H54 (cell line): ENCODE measurements at regions not wholly inside any gene's neighbourhood (a gene's known extent, or its start where the extent isn't known, plus 50 kb on each side); places are given as distances from the start of the nearest gene placed in this dataset.

Source experiments
- DNase-seq: peaks from one replicate; pipeline ENCODE4 v3.0.0; 2011; ENCODE audit warnings: low spot score, mixed read lengths; ENCODE audit not compliant: insufficient read length
- FAIRE-seq: peaks from 3 replicates; lab custom pipeline; 2011; peaks lifted over from hg19 to GRCh38; lab: Jason Lieb, UNC
- POLR2A ChIP-seq: IDR thresholded peaks from 2 replicates; pipeline ENCODE4 v1.6.1; 2011; ENCODE audit warnings: low read depth, mild to moderate bottlenecking, low read length

- FAIRE-seq (no peak), DNase-seq (no peak)
- no peak for TF ChIP-seq POLR2A
Measured at GRCh38 chr2:83528767-83529166, 930.3 kb downstream of the SUCLG1 start.

DNA sequence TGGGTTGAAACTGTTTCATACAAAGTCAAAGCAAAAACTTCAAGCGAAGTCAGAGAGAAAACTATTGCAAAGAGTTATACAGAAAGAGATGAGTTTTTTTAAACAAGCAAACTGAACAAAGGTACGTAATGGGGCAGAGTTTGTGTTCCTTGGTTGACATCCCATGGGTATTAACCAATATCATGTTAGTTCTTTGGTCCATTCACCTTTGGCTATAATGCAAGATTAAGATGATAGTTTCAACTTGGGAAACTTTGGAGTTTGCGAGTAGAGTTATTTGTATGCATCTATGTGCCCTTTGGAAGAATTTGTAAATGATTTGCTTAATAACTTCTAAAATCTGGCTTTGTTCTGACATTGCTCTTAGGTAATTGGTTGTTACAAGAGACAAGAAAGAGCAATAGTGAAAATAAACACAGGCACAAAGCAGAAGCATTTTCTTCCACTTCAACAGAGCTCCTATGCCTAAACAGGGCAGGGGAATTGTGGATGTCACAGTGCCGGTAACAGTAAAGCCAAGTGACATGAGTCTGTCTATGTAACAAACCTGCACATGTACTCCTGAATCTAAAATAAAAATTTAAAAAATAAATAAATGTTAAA, 936.1 kb downstream of the SUCLG1 start:
- no peak for TF ChIP-seq POLR2A
- DNase-seq (no peak), FAIRE-seq (no peak)

- FAIRE-seq: no peak
- no peak for DNase-seq
- no peak for TF ChIP-seq POLR2A
Measured at GRCh38 chr2:83517727-83518368, 941.2 kb downstream of the SUCLG1 start.

DNA sequence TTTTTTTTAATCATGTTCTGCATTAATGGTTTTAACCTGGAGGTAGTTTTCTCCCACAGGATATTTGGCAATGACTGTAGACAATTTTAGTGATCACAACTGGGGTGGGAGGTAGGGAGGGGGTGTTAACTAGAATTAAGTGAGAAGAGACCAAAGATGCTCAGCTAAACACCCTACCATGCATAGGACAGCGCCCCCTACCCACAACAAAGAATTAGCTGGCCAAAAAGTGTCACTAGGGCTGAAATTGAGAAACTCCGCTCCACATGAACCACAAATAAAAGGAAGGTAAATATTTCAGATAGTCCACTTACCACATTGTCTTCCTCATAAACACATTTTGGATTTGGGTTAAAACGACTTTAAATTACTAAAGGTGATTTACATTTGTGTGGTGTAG, 942.6 kb downstream of the SUCLG1 start:
- no peak for DNase-seq
- no peak for FAIRE-seq
- no peak for TF ChIP-seq POLR2A

DNA sequence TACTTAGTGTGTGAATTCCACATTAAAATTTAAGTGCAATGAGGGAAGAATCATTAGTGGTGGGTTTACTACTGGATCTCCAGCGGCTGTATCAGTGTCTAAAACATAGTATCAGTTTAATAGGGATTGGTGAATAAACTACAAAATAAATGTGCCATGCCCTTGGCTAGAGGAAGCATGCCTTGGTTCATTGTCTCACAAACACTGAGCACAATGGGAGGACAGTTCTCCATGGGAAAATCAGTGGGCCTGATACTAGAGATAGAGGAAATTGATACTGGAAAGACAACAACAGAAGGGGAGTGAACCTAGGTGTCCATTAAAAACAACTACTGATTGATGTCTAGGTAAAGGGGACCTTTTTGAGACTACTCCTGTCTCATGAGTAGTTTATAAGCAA, 971.6 kb downstream of the SUCLG1 start:
- no peak for DNase-seq
- TF ChIP-seq POLR2A: no peak
- no peak for FAIRE-seq

DNA sequence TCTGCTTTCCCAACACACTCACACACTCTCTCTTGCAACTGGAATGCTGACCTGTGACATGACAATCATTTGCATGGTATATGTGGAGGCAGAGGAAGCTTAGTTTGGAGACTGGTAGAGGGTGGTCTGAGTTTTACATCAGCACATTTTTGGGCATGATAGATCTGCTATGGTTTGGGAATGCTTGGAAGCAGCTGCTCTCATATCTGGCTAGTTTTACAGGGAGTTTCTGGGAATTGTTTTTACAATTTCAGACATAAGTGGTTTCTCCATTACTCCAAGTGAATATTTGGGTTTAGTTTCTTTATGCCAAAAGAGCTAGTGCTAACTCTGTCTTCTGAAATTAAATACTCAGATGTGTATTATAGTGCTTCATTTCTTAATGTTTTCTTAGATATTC, 977.6 kb downstream of the SUCLG1 start:
- DNase-seq (no peak), FAIRE-seq (no peak)
- TF ChIP-seq POLR2A: no peak

DNA sequence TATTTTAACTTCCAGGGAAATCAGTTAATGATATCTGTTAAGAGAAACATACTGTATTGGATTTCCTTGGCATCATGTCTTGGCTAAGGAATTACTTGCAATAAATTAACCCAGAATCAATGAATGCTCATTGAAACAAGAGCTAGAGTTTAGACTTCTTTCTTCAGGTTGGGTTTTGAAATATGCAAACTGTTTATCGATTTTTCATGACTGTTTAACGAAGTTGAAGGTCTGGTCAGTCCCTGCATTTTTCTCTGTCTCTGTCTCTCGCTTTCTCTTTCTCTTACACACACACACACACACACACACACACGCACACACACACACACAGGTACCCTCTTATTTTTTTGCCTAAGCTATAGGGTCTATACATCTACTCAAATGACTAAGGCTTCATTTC, 981.0 kb downstream of the SUCLG1 start:
- FAIRE-seq (no peak), DNase-seq (no peak)
- TF ChIP-seq POLR2A: no peak

DNA sequence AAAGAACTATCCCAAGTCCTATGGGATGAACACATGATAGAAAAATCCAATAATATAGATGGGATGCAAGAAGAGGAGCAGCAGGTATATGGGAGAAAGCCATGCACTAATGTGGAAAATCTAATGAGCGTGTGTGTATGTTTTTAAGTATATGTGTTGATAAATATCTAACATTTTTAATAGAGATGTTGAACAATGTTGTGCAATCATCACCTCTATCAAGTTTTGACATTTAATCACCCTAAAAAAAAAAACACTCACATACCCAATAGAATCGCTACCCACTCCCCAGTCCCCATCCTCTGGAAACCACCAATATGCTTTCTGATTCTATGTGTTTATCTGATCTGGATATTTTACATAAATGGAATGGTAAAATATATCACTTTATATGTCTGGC, 983.7 kb downstream of the SUCLG1 start:
- FAIRE-seq: no peak
- DNase-seq: no peak
- TF ChIP-seq POLR2A: no peak

GRCh38 chr2:83471655-83472054, 987.4 kb downstream of the SUCLG1 start:
- DNase-seq (no peak), FAIRE-seq (no peak)
- no peak for TF ChIP-seq POLR2A

GRCh38 chr2:83470928-83471327, 988.2 kb downstream of the SUCLG1 start:
- FAIRE-seq (no peak), DNase-seq (no peak)
- TF ChIP-seq POLR2A: no peak

DNA sequence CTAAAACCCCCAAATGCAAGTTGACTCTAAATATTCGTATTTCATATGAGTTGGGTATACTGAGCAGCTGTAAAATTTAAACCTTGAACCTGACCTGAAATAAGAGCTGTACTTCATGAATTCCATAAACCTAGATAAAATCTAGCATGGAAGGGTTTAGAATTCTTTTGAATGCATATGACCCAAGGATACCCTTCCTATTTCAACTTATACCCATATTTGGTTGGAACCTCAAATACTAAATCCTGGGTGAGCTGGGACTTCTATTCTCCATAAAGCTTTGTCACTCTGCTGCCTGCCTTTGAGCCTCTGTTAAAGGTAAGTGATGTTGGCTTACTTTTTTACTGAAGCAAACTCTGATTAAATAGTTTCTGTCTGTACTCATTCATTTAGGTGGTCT, 994.6 kb downstream of the SUCLG1 start:
- FAIRE-seq: no peak
- no peak for TF ChIP-seq POLR2A
- no peak for DNase-seq

GRCh38 chr2:83462881-83463280, 996.2 kb downstream of the SUCLG1 start:
- no peak for TF ChIP-seq POLR2A
- DNase-seq (no peak), FAIRE-seq (no peak)

GRCh38 chr2:83461135-83461534, 997.9 kb downstream of the SUCLG1 start:
- DNase-seq (no peak), FAIRE-seq (no peak)
- TF ChIP-seq POLR2A: no peak

GRCh38 chr2:83459456-83459855, 999.6 kb downstream of the SUCLG1 start:
- FAIRE-seq: no peak
- no peak for DNase-seq
- TF ChIP-seq POLR2A: no peak

GRCh38 chr2:83435989-83436388, 1023.1 kb downstream of the SUCLG1 start:
- DNase-seq (no peak), FAIRE-seq (no peak)
- TF ChIP-seq POLR2A: no peak
